ENCODE measurements at regions not wholly inside any gene's neighbourhood (a gene's known extent, or its start where the extent isn't known, plus 50 kb on each side); places are given as distances from the start of the nearest gene placed in this dataset.

DNA sequence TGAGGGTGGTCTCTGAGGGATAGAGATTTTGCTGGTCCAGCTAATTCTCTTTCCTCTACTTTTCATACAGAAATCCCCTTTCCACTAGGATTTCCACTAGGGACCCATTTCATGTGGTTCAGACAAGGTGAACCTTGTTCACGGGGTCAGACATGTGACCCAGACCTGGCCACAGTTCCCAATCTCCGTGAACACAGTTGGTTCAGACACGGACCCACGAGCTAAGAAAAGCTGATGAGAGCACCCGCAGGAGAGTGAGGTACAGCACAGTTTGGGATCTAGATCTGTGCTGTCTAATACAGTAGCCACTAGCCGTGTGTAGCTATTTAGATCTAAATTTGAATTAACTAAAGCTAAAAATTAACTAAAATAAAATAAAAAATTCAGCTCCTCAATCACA is 88.1 kb downstream of the AXIN2 start:
- H3K9ac ChIP-seq (ENCODE audit: low read length), result no peak overlapping the region
- no peaks in the 10 kb centered on the region for H3K9me2 ChIP-seq (replicated peaks; ENCODE audit: insufficient read depth, low read length)
- no peaks in the 10 kb centered on the region for H3K4me1 ChIP-seq (ENCODE audit: low read length)
- H3K4me2 ChIP-seq (ENCODE audit: low read depth, low read length), result no peak overlapping the region
- H2AFZ ChIP-seq (ENCODE audit: low read length), result no peak overlapping the region
- H3K4me3 ChIP-seq (ENCODE audit: low read length), result no peak overlapping the region
- TF ChIP-seq EZH2 (optimal IDR thresholded peaks at IDR 0.05; ENCODE audit: low read depth, low read length), result no peak
- no peak for TF ChIP-seq EZH2phosphoT487 (IDR thresholded peaks at IDR 0.05; ENCODE audit: low read length)
- no peak for TF ChIP-seq CTCF (IDR thresholded peaks at IDR 0.05; ENCODE audit: low read length)
- no peaks in the 10 kb centered on the region for H3F3A ChIP-seq (ENCODE audit: insufficient read depth, low read length)
- H4K20me1 ChIP-seq (ENCODE audit: insufficient read depth, low read length), result no peaks in the 10 kb centered on the region
- H3K27me3 ChIP-seq (replicated peaks; ENCODE audit: insufficient read depth, low read length), result no peaks in the 10 kb centered on the region
- DNase-seq, result no peak
- H3K27ac ChIP-seq (ENCODE audit: low read length), result no peak overlapping the region
- H3K79me2 ChIP-seq (ENCODE audit: low read length), result no peaks in the 10 kb centered on the region
- no peaks in the 10 kb centered on the region for H3K9me3 ChIP-seq (replicated peaks; ENCODE audit: insufficient read depth, low read length)
- no peaks in the 10 kb centered on the region for H3K36me3 ChIP-seq (replicated peaks; ENCODE audit: insufficient read depth, low read length)

DNA sequence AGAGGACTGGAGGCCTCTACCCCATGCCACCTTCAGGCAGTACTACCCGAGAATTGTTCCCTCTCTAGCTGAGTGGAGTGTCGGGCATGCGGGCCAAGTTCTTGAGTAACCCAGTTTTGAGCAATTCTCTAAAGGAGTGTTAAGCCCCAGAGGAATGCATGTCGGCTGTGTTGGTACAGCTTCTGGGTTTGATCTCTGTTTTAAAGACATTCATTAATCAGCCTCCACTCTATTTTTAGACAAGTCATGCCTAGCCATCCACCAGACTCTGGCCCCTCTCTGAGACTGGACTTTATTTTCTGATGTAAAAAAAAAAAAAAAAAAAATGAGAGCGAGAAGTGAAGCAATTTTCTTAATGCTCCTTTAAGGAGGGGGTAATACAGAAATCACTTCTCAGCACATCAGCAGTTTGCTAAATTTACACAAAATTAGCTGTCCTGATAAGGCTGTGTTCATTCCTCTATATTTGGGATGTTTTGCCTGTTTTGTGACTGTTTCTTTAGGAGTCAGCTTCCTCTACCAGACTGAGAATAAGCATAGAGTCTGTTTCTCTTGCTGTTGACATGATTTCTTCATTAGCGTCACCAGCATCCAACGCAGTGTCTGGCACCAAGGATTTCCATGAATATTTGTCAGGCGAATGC is 88.7 kb downstream of the AXIN2 start:
- no peak for DNase-seq
- no peaks in the 10 kb centered on the region for H3F3A ChIP-seq (ENCODE audit: insufficient read depth, low read length)
- H3K9me2 ChIP-seq (replicated peaks; ENCODE audit: insufficient read depth, low read length), result no peaks in the 10 kb centered on the region

GRCh38 chr17:65470783-65471182 is 90.7 kb downstream of the AXIN2 start:
- Histone ChIP-seq H2AFZ (ENCODE audit: low read length) (no peak overlapping the region), H3K9ac (ENCODE audit: low read length) (no peak overlapping the region), H3K4me3 (ENCODE audit: low read length) (no peak overlapping the region), H3F3A (ENCODE audit: insufficient read depth, low read length) (no peaks in the 10 kb centered on the region), H3K27ac (ENCODE audit: low read length) (no peak overlapping the region), H3K36me3 (replicated peaks; ENCODE audit: insufficient read depth, low read length) (no peaks in the 10 kb centered on the region), H3K79me2 (ENCODE audit: low read length) (no peaks in the 10 kb centered on the region), H4K20me1 (ENCODE audit: insufficient read depth, low read length) (no peaks in the 10 kb centered on the region), H3K27me3 (replicated peaks; ENCODE audit: insufficient read depth, low read length) (no peaks in the 10 kb centered on the region), H3K4me2 (ENCODE audit: low read depth, low read length) (no peak overlapping the region), H3K9me2 (replicated peaks; ENCODE audit: insufficient read depth, low read length) (no peaks in the 10 kb centered on the region), H3K9me3 (replicated peaks; ENCODE audit: insufficient read depth, low read length) (no peaks in the 10 kb centered on the region), H3K4me1 (ENCODE audit: low read length) (no peaks in the 10 kb centered on the region)
- no peak for TF ChIP-seq CTCF (IDR thresholded peaks at IDR 0.05; ENCODE audit: low read length)
- TF ChIP-seq EZH2 (optimal IDR thresholded peaks at IDR 0.05; ENCODE audit: low read depth, low read length), result no peak
- TF ChIP-seq EZH2phosphoT487 (IDR thresholded peaks at IDR 0.05; ENCODE audit: low read length), result no peak
- no peak for DNase-seq

More for the DNA sequence above, 88.7 kb downstream of the AXIN2 start:
- no peak overlapping the region for H3K4me2 ChIP-seq (ENCODE audit: low read depth, low read length)
- H3K9me3 ChIP-seq (replicated peaks; ENCODE audit: insufficient read depth, low read length), result no peaks in the 10 kb centered on the region
- no peaks in the 10 kb centered on the region for H4K20me1 ChIP-seq (ENCODE audit: insufficient read depth, low read length)
- no peak overlapping the region for H2AFZ ChIP-seq (ENCODE audit: low read length)
- no peak overlapping the region for H3K4me3 ChIP-seq (ENCODE audit: low read length)
- no peaks in the 10 kb centered on the region for H3K4me1 ChIP-seq (ENCODE audit: low read length)
- no peak overlapping the region for H3K9ac ChIP-seq (ENCODE audit: low read length)
- H3K79me2 ChIP-seq (ENCODE audit: low read length), result no peaks in the 10 kb centered on the region
- no peaks in the 10 kb centered on the region for H3K36me3 ChIP-seq (replicated peaks; ENCODE audit: insufficient read depth, low read length)
- no peak overlapping the region for H3K27ac ChIP-seq (ENCODE audit: low read length)
- no peak for TF ChIP-seq EZH2 (optimal IDR thresholded peaks at IDR 0.05; ENCODE audit: low read depth, low read length)
- no peak for TF ChIP-seq EZH2phosphoT487 (IDR thresholded peaks at IDR 0.05; ENCODE audit: low read length)
- no peak for TF ChIP-seq CTCF (IDR thresholded peaks at IDR 0.05; ENCODE audit: low read length)
- no peaks in the 10 kb centered on the region for H3K27me3 ChIP-seq (replicated peaks; ENCODE audit: insufficient read depth, low read length)
